Right lobe of liver (tissue), 4 donors: ENCODE measurements at regions not wholly inside any gene's neighbourhood (a gene's known extent, or its start where the extent isn't known, plus 50 kb on each side); places are given as distances from the start of the nearest gene placed in this dataset.

Experiments
- CTCF ChIP-seq, 4 donors: fragments of 200-600 bp in 3 of 4; fragments of 450-650 bp in 1 of 4; IDR thresholded peaks; one replicate each; pipeline versions ENCODE4 v1.5.1 to v1.8.0; 2016 to 2022; ENCODE audit warnings: antibody characterized with exemption in 4 of 4, mild to moderate bottlenecking in 2 of 4
- POLR2A ChIP-seq: fragments of 450-650 bp; IDR thresholded peaks from one replicate; pipeline ENCODE4 v1.6.1; 2017; ENCODE audit warnings: antibody characterized with exemption, mild to moderate bottlenecking
- donor health status: DM: no; HTN: no; CAD: no.
- donor health status: DM: no; HTN: no; CAD: no.
- donor health status: DM: no; HTN: yes; CAD: no.

DNA sequence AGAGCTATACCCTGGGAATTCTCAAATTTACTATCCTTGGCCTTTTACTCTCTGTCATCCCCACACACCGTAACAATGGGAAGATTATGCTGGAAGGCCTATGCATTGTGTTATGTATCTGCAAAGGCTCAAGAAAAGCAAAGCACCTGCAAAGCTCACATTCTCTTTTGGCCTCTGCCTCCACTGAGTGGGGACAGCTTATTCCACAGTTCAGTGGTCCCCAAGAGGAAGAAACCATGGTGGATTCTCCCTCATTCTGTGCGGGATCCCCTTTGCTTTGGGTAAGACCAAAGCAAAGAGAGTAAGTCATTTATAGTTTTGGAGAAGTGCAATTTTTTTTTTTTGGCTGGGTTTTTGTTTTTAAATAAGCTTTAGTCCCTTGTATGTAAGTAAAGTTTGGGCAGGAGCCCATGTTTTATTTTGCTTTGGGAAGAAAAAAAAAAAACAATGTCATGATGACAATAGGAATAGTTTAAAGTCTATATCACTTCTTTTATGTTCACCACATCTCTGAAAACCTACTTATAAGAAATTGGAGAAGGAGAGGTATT is 530.6 kb downstream of the FGF9 start:
- no peak for TF ChIP-seq CTCF (IDR thresholded peaks at IDR 0.05)
- no peak for TF ChIP-seq POLR2A
